HEK293T (cell line): ENCODE measurements at regions not wholly inside any gene's neighbourhood (a gene's known extent, or its start where the extent isn't known, plus 50 kb on each side); places are given as distances from the start of the nearest gene placed in this dataset.

Experiments used
- CTCF ChIA-PET: fragments of 350-600 bp; formaldehyde crosslinking; extraction: SDS; loops from one replicate; lab custom pipeline; 2021; ENCODE audit warnings: antibody characterized with exemption, inconsistent platforms; lab: Yijun Ruan, JAX
- POLR2A ChIA-PET: fragments of 350-600 bp; formaldehyde crosslinking; extraction: SDS; loops from one replicate; lab custom pipeline; 2020; ENCODE audit warnings: antibody characterized with exemption, inconsistent platforms; lab: Yijun Ruan, JAX
- DNase-seq: peaks from one replicate; pipeline ENCODE4 v3.0.0; 2012; ENCODE audit warnings: mixed read lengths; ENCODE audit errors: extremely low spot score
- ARNT ChIP-seq: fragments of 450-650 bp; IDR thresholded peaks from 2 replicates; pipeline ENCODE4 v1.6.1; 2017; ENCODE audit warnings: mild to moderate bottlenecking
- BHLHE40 ChIP-seq: fragments of 450-650 bp; IDR thresholded peaks from 2 replicates; pipeline ENCODE4 v1.6.1; 2016; ENCODE audit warnings: mild to moderate bottlenecking, moderate library complexity, borderline replicate concordance
- CTBP1 ChIP-seq: fragments of 450-650 bp; IDR thresholded peaks from 2 replicates; pipeline ENCODE4 v1.6.1; 2016; ENCODE audit warnings: borderline replicate concordance
- ELF4 ChIP-seq: fragments of 450-650 bp; IDR thresholded peaks from 2 replicates; pipeline ENCODE4 v1.6.1; 2017; ENCODE audit warnings: antibody characterized with exemption
- FOXA1 ChIP-seq: fragments of 450-650 bp; IDR thresholded peaks from 2 replicates; pipeline ENCODE4 v1.6.1; 2016; ENCODE audit warnings: mild to moderate bottlenecking
- FOXK2 ChIP-seq: fragments of 450-650 bp; IDR thresholded peaks from 2 replicates; pipeline ENCODE4 v1.6.1; 2016; ENCODE audit warnings: mild to moderate bottlenecking
- FOXM1 ChIP-seq: fragments of 450-650 bp; IDR thresholded peaks from 2 replicates; pipeline ENCODE4 v1.6.1; 2017; ENCODE audit warnings: mild to moderate bottlenecking, borderline replicate concordance
- HDGF ChIP-seq: fragments of 450-650 bp; IDR thresholded peaks from 2 replicates; pipeline ENCODE4 v1.6.1; 2017; ENCODE audit warnings: antibody characterized with exemption, borderline replicate concordance
- L3MBTL2 ChIP-seq: fragments of 450-650 bp; conservative IDR thresholded peaks from 2 replicates; pipeline ENCODE4 v1.6.1; 2016; ENCODE audit warnings: mild to moderate bottlenecking
- LEF1 ChIP-seq: fragments of 450-650 bp; IDR thresholded peaks from 2 replicates; pipeline ENCODE4 v1.6.1; 2017; ENCODE audit warnings: mild to moderate bottlenecking, borderline replicate concordance
- NFRKB ChIP-seq: fragments of 450-650 bp; IDR thresholded peaks from 2 replicates; pipeline ENCODE4 v1.6.1; 2016; ENCODE audit warnings: mild to moderate bottlenecking, moderate library complexity
- SP1 ChIP-seq: fragments of 450-650 bp; IDR thresholded peaks from 2 replicates; pipeline ENCODE4 v1.6.1; 2017
- SUZ12 ChIP-seq: fragments of 450-650 bp; IDR thresholded peaks from 2 replicates; pipeline ENCODE4 v1.6.1; 2016; ENCODE audit warnings: mild to moderate bottlenecking
- TARDBP ChIP-seq: fragments of 450-650 bp; IDR thresholded peaks from 2 replicates; pipeline ENCODE4 v1.6.1; 2016
- ZNF384 ChIP-seq: fragments of 450-650 bp; IDR thresholded peaks from 2 replicates; pipeline ENCODE4 v1.6.1; 2016
- TF ChIP-seq, protein P1 (sequence below): fragments of 450-650 bp; IDR thresholded peaks from 2 replicates; pipeline ENCODE4 v1.6.1; 2016

DNA sequence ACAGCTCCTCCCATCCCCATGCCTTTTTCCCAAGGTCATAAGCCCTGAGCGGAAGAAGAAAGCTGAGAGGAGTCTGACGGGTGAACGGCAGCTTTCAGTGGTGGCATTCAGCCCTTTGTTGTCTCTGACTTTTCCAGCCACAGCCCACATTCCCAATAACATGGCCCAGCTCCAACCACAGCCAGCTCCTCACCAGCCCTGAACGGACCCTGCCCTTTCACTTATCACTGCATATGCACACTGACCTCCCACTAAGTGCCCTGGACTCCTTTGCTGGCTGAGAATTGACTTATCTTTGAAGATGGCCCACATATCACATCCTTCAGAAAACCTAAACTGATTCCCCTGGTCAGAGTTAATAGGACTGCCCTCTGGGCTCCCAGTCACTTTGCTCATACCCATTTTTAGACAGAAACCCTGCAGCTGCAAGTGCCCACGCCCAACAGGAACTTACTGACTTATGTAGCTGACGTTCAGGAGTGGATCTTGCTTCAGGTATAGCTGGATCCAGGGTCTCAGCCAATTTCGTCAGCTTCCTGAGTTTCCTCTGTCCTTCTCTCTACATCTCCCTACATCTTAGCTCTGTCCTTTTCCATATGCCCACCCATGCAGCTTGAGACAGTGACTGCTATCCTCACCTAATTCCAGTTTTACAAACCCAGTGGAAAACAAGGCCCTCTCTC, 348.5 kb upstream of the PROK2 start:
- no peak for TF ChIP-seq FOXM1
- TF ChIP-seq HDGF = no peak
- TF ChIP-seq FOXK2 = no peak
- TF ChIP-seq ELF4 = no peak
- TF ChIP-seq ARNT = no peak
- no peak for TF ChIP-seq SUZ12
- no peak for TF ChIP-seq ZNF384
- TF ChIP-seq L3MBTL2 = no peak
- no peak for TF ChIP-seq SP1
- TF ChIP-seq TARDBP = no peak
- no peak for TF ChIP-seq LEF1
- TF ChIP-seq CTBP1 = no peak
- TF ChIP-seq, protein P1, sequence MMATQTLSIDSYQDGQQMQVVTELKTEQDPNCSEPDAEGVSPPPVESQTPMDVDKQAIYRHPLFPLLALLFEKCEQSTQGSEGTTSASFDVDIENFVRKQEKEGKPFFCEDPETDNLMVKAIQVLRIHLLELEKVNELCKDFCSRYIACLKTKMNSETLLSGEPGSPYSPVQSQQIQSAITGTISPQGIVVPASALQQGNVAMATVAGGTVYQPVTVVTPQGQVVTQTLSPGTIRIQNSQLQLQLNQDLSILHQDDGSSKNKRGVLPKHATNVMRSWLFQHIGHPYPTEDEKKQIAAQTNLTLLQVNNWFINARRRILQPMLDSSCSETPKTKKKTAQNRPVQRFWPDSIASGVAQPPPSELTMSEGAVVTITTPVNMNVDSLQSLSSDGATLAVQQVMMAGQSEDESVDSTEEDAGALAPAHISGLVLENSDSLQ = no peak
- ChIA-PET CTCF (no interaction called here), POLR2A (no interaction called here)
- DNase-seq = no peak

DNA sequence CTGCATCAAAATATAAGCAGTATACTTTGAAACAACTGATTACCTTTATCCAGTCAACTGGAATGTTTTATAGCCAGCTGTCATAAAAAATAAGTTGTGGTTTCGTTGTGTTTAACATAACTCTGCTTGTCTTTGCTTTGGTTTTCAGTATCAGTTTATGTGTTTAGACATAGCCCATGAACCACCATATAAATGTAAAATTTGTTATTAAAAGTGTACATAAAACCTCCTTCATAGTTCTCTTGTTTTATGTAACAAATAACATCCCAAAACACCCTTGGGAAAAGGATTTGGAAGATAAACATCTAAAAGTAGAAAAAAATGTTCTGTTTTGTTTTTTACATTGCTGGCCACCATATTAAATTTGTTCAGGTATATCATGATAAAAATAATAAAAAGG, 347.0 kb upstream of the PROK2 start:
- TF ChIP-seq FOXA1 (no peak), ARNT (no peak), L3MBTL2 (no peak), NFRKB (no peak), FOXM1 (no peak), TARDBP (no peak), ZNF384 (no peak), CTBP1 (no peak), BHLHE40 (no peak), ELF4 (no peak), FOXK2 (no peak), SP1 (no peak), SUZ12 (no peak), HDGF (no peak), LEF1 (no peak)
- TF ChIP-seq, protein P1 = no peak
- ChIA-PET POLR2A (no interaction called here), CTCF (no interaction called here)
- no peak for DNase-seq

- TF ChIP-seq FOXA1 = no peak
- no peak for TF ChIP-seq FOXM1
- TF ChIP-seq L3MBTL2 = no peak
- no peak for TF ChIP-seq ARNT
- TF ChIP-seq LEF1 = no peak
- TF ChIP-seq, protein P1 = no peak
- no peak for TF ChIP-seq HDGF
- no peak for TF ChIP-seq ZNF384
- no peak for TF ChIP-seq SUZ12
- no peak for TF ChIP-seq NFRKB
- TF ChIP-seq TARDBP = no peak
- no peak for TF ChIP-seq CTBP1
- TF ChIP-seq ELF4 = no peak
- TF ChIP-seq BHLHE40 = no peak
- TF ChIP-seq FOXK2 = no peak
- no peak for TF ChIP-seq SP1
- ChIA-PET POLR2A (no interaction called here), CTCF (no interaction called here)
- DNase-seq = no peak
These were observed 345.6 kb upstream of the PROK2 start for GRCh38 chr3:72130565-72130964.

- POLR2A ChIA-PET = no interaction called here
- TF ChIP-seq ELF4 (no peak), FOXA1 (no peak), HDGF (no peak), CTBP1 (no peak), ARNT (no peak), FOXM1 (no peak), LEF1 (no peak), TARDBP (no peak), FOXK2 (no peak), L3MBTL2 (no peak), NFRKB (no peak), SP1 (no peak), BHLHE40 (no peak)
- TF ChIP-seq, protein P1 = no peak
- CTCF ChIA-PET = interaction anchor here (0.8 kb wide), 1 partner anchor 146 kb away, joined by 3 read pairs; no protein-coding TSS in a partner anchor
- no peak for DNase-seq
These were observed 344.6 kb upstream of the PROK2 start for GRCh38 chr3:72129501-72130094.

- ChIA-PET CTCF (no interaction called here), POLR2A (no interaction called here)
- TF ChIP-seq TARDBP (no peak), NFRKB (no peak), FOXK2 (no peak), FOXM1 (no peak), ELF4 (no peak), L3MBTL2 (no peak), ARNT (no peak), BHLHE40 (no peak), ZNF384 (no peak), FOXA1 (no peak), SUZ12 (no peak), HDGF (no peak), SP1 (no peak)
- TF ChIP-seq, protein P1 = no peak
- DNase-seq = no peak
These were observed 344.0 kb upstream of the PROK2 start for GRCh38 chr3:72128921-72129320.
